HCT116 (cell line): ENCODE measurements at regions not wholly inside any gene's neighbourhood (a gene's known extent, or its start where the extent isn't known, plus 50 kb on each side); places are given as distances from the start of the nearest gene placed in this dataset.

Experiments
- ATAC-seq: fragments of 200-7000 bp; cut with Tn5 transposase; 2 replicates; pipeline ENCODE4 v1.9.1; 2020; ENCODE audit warnings: mild to moderate bottlenecking, moderate library complexity
- BruUV-seq: library from RNA; stranded (reverse); fragments of 400-500 nt; replicated peaks from 2 replicates; lab custom pipeline; 2021; lab: Mats Ljungman, UMichigan
- CTCF ChIA-PET: fragments of 300-600 bp; sonication (Branson Sonifier 250); formaldehyde crosslinking; loops from one replicate; lab custom pipeline; 2021; ENCODE audit warnings: antibody characterized with exemption; lab: Charles Lee
- POLR2A ChIA-PET: fragments of 300-600, 350-600 bp; sonication (Branson Sonifier 250); formaldehyde crosslinking; loops from one replicate; lab custom pipeline; 2021; ENCODE audit warnings: antibody characterized with exemption; lab: Charles Lee
- RAD21 ChIA-PET, 2 experiments: fragments of 300-600 bp; sonication (Branson Sonifier 250); formaldehyde crosslinking; loops; one replicate each; lab custom pipeline; 2023; ENCODE audit warnings: low total read pairs in 2 of 2; ENCODE audit not compliant: uncharacterized antibody in 2 of 2, unreplicated experiment in 2 of 2, low non-redundant PET in 1 of 2; lab: Charles Lee
- DNase-seq: peaks from one replicate; pipeline ENCODE4 v3.0.0-alpha.2; 2010; ENCODE audit warnings: low read depth, low spot score
- H2AFZ ChIP-seq: fragments of 200-600 bp; shearing (Covaris generic), sonication (generic); 2 replicates; pipeline ENCODE4 v1.6.1; 2017; ENCODE audit warnings: low read depth, mixed run types, mixed read lengths, antibody characterized with exemption, low read length; ENCODE audit not compliant: poor library complexity, severe bottlenecking
- H3K27ac ChIP-seq: 2 replicates; pipeline ENCODE4 v1.5.1; 2012; ENCODE audit warnings: low read depth, low read length
- H3K27me3 ChIP-seq: fragments of 200-600 bp; sonication (generic); 2 replicates; pipeline ENCODE4 v1.6.1; 2016; ENCODE audit warnings: mixed run types, low read length, mixed read lengths; ENCODE audit not compliant: insufficient read depth
- H3K36me3 ChIP-seq, 2 experiments: fragments of 200-500 bp in 1 of 2; fragments of 200-600 bp in 1 of 2; sonication (Bioruptor generic) in 1 of 2; sonication (generic) in 1 of 2; 2 replicates each; pipeline versions ENCODE4 v1.5.1 to v1.6.1; 2014 to 2016; ENCODE audit warnings: low read length in 2 of 2, inconsistent platforms in 1 of 2, mixed read lengths in 1 of 2, mixed run types in 1 of 2; ENCODE audit not compliant: insufficient read depth in 2 of 2, control insufficient read depth in 1 of 2
- H3K4me1 ChIP-seq, 2 experiments: fragments of 200-600 bp in 1 of 2; sonication (generic) in 1 of 2; 2 replicates each; pipeline versions ENCODE4 v1.5.1 to v1.6.1; 2012 to 2017; ENCODE audit warnings: low read length in 2 of 2, inconsistent platforms in 1 of 2, mild to moderate bottlenecking in 1 of 2, mixed read lengths in 1 of 2, mixed run types in 1 of 2, moderate library complexity in 1 of 2; ENCODE audit not compliant: insufficient read depth in 2 of 2, control insufficient read depth in 1 of 2
- H3K4me2 ChIP-seq: fragments of 200-600 bp; sonication (generic); 2 replicates; pipeline ENCODE4 v1.6.1; 2017; ENCODE audit warnings: mixed run types, low read length, mixed read lengths
- H3K4me3 ChIP-seq, 2 experiments: fragments of 200-600 bp in 1 of 2; sonication (generic) in 1 of 2; replicated peaks in 1 of 2; 2 replicates each; pipeline ENCODE4 v1.5.1; 2011 to 2016; ENCODE audit warnings: low read length in 2 of 2, control low read depth in 1 of 2, low read depth in 1 of 2, mild to moderate bottlenecking in 1 of 2, mixed read lengths in 1 of 2, mixed run types in 1 of 2
- H3K79me2 ChIP-seq: fragments of 200-600 bp; sonication (generic); 2 replicates; pipeline ENCODE4 v1.6.1; 2017; ENCODE audit warnings: mild to moderate bottlenecking, mixed run types, low read length, moderate library complexity, mixed read lengths; ENCODE audit not compliant: insufficient read depth
- H3K9ac ChIP-seq: fragments of 200-600 bp; sonication (generic); 2 replicates; pipeline ENCODE4 v1.6.1; 2016; ENCODE audit warnings: low read length, mixed read lengths
- H3K9me2 ChIP-seq: fragments of 200-600 bp; sonication (generic), shearing (Covaris generic); 2 replicates; pipeline ENCODE4 v1.6.1; 2017; ENCODE audit warnings: mixed run types, mild to moderate bottlenecking, moderate library complexity; ENCODE audit not compliant: insufficient read depth
- H3K9me3 ChIP-seq, 2 experiments: fragments of 200-500 bp in 1 of 2; fragments of 200-600 bp in 1 of 2; sonication (Bioruptor generic) in 1 of 2; sonication (generic) in 1 of 2; 2 replicates each; pipeline ENCODE4 v1.6.1; 2014 to 2017; ENCODE audit warnings: low read length in 2 of 2, mixed read lengths in 2 of 2, inconsistent platforms in 1 of 2, low read depth in 1 of 2, mild to moderate bottlenecking in 1 of 2, mixed run types in 1 of 2, moderate library complexity in 1 of 2; ENCODE audit not compliant: control insufficient read depth in 1 of 2, insufficient read depth in 1 of 2
- H4K20me1 ChIP-seq: fragments of 200-600 bp; sonication (generic), shearing (Covaris generic); 2 replicates; pipeline ENCODE4 v1.6.1; 2017; ENCODE audit warnings: mixed run types, mild to moderate bottlenecking, moderate library complexity; ENCODE audit not compliant: insufficient read depth
- CBX3 ChIP-seq: IDR thresholded peaks from 2 replicates; pipeline ENCODE4 v1.6.1; 2012; ENCODE audit warnings: low read depth
- CEBPB ChIP-seq: IDR thresholded peaks from 2 replicates; pipeline ENCODE4 v1.6.1; 2012; ENCODE audit warnings: low read depth
- CTCF ChIP-seq, 3 experiments: fragments of 200-600 bp in 1 of 3; sonication (generic) in 1 of 3; IDR thresholded peaks in 2 of 3; conservative IDR thresholded peaks in 1 of 3; 2 replicates each; pipeline ENCODE4 v1.5.1; 2012 to 2017; ENCODE audit warnings: low read depth in 2 of 3, low read length in 2 of 3, antibody characterized with exemption in 1 of 3, borderline replicate concordance in 1 of 3, control low read depth in 1 of 3, mild to moderate bottlenecking in 1 of 3, mixed read lengths in 1 of 3, mixed run types in 1 of 3, moderate library complexity in 1 of 3; ENCODE audit not compliant: insufficient read depth in 1 of 3
- EGR1 ChIP-seq: IDR thresholded peaks from 2 replicates; pipeline ENCODE4 v1.6.1; 2012; ENCODE audit warnings: low read depth
- ELF1 ChIP-seq: IDR thresholded peaks from 2 replicates; pipeline ENCODE4 v1.6.1; 2012; ENCODE audit warnings: low read depth, borderline replicate concordance
- EZH2phosphoT487 ChIP-seq: fragments of 200-600 bp; IDR thresholded peaks from 2 replicates; pipeline ENCODE4 v1.6.1; 2018; ENCODE audit warnings: antibody characterized with exemption, borderline replicate concordance
- JUND ChIP-seq: IDR thresholded peaks from 2 replicates; pipeline ENCODE4 v1.6.1; 2012
- POLR2A ChIP-seq: IDR thresholded peaks from 2 replicates; pipeline ENCODE4 v1.7.0; 2011; ENCODE audit warnings: borderline replicate concordance; ENCODE audit not compliant: insufficient read depth, insufficient read length; ENCODE audit errors: extremely low read depth
- RAD21 ChIP-seq: IDR thresholded peaks from 2 replicates; pipeline ENCODE4 v1.6.1; 2012; ENCODE audit warnings: low read depth, mild to moderate bottlenecking
- REST ChIP-seq: IDR thresholded peaks from 2 replicates; pipeline ENCODE4 v1.6.1; 2012; ENCODE audit warnings: low read depth
- SIN3A ChIP-seq: IDR thresholded peaks from 2 replicates; pipeline ENCODE4 v1.6.1; 2012; ENCODE audit warnings: low read depth
- SP1 ChIP-seq: IDR thresholded peaks from 2 replicates; pipeline ENCODE4 v1.6.1; 2012; ENCODE audit warnings: low read depth
- SRF ChIP-seq: IDR thresholded peaks from 2 replicates; pipeline ENCODE4 v1.6.1; 2012; ENCODE audit warnings: low read depth
- TCF7L2 ChIP-seq: IDR thresholded peaks from 2 replicates; pipeline ENCODE4 v1.7.0; 2011; ENCODE audit warnings: borderline replicate concordance, inconsistent platforms; ENCODE audit not compliant: insufficient read depth, insufficient read length; ENCODE audit errors: extremely low read depth
- ZBTB33 ChIP-seq: IDR thresholded peaks from 2 replicates; pipeline ENCODE4 v1.6.1; 2011; ENCODE audit warnings: mild to moderate bottlenecking, low read length, moderate library complexity; ENCODE audit not compliant: insufficient replicate concordance; ENCODE audit errors: extremely low read depth
- ZFX ChIP-seq: fragments of 450-650 bp; IDR thresholded peaks from 2 replicates; pipeline ENCODE4 v1.6.1; 2017
- intact Hi-C: fragments of 100-400 bp; cut with micrococcal nuclease; formaldehyde crosslinking; loops from 2 replicates; pipeline ENCODE4 v1.10.0; 2022

- TF ChIP-seq CBX3 = no peak
- no peak for TF ChIP-seq JUND
- TF ChIP-seq REST = no peak
- no peak for TF ChIP-seq CTCF (IDR thresholded peaks at IDR 0.05 in 2 of 3, conservative IDR thresholded peaks at IDR 0.05 in 1 of 3; ENCODE audit: borderline replicate concordance in 1 of 3, insufficient read depth in 1 of 3, low read depth in 2 of 3, low read length in 2 of 3)
- no peak for TF ChIP-seq EZH2phosphoT487
- no peak for TF ChIP-seq ELF1
- TF ChIP-seq EGR1 = no peak
- TF ChIP-seq SRF = no peak
- TF ChIP-seq SIN3A = no peak
- no peak for TF ChIP-seq ZBTB33
- TF ChIP-seq RAD21 = no peak
- no peak for TF ChIP-seq ZFX
- TF ChIP-seq TCF7L2 = no peak
- TF ChIP-seq POLR2A = no peak
- no peak for TF ChIP-seq SP1
- TF ChIP-seq CEBPB = no peak
- Histone ChIP-seq H3K27ac (no peak overlapping the region), H2AFZ (no peak overlapping the region), H3K9me3 (no peaks in the 10 kb centered on the region), H3K79me2 (no peaks in the 10 kb centered on the region), H3K9me2 (no peaks in the 10 kb centered on the region; the same call in 1 of the 2 replicates), H3K4me1 (no peaks in the 10 kb centered on the region), H4K20me1 (no peaks in the 10 kb centered on the region), H3K4me2 (no peak overlapping the region), H3K27me3 (no peaks in the 10 kb centered on the region), H3K9ac (no peak overlapping the region), H3K4me3 (no peak overlapping the region), H3K36me3 (no peaks in the 10 kb centered on the region)
- intact Hi-C loops = no loop called here
- ATAC-seq = no peak
- POLR2A ChIA-PET = no interaction called here
- BruUV-seq = no TSS peak
- RAD21 ChIA-PET = no interaction called here
- no peak for DNase-seq
- CTCF ChIA-PET = no interaction called here
Measured at GRCh38 chr7:125663961-125664360, 734.3 kb upstream of the POT1 start.
